ENCODE measurements at regions not wholly inside any gene's neighbourhood (a gene's known extent, or its start where the extent isn't known, plus 50 kb on each side); places are given as distances from the start of the nearest gene placed in this dataset.

DNA sequence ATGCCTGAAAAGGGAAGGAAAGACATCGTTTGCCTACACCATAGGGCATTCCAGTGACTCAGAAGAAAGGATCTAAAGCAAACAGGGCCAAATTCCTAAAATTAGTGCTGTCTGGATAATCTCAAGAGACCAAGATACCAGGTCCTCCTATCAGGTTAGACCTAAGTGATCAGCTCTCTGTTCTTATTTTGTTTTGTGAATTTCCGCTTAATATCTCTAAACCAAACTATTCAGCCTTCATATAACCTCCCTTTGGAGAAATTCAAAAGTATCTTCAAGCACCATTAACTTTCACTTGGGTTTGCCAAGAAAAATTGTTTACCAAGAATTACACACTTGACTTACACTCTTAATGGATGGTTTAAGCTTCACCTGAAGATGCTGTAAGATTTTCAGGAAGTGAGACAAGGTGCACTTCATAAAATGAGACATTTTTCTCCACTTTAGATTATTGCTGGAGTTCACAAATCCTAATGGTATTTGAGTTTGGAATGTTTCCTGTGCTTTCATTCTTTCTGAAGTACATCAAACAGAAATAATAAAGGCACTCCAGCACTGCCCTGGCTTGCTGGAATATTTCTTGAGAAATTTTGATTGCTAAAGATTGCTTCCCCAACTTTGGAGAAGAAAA is 376.1 kb downstream of the LMO7 start:
- Histone ChIP-seq H3K4me1 (ENCODE audit: control insufficient read depth, insufficient read depth, low read length) (peaks cover 5% of the 10 kb centered on the region), H3K27ac (ENCODE audit: low read length) (no peak overlapping the region), H3K27me3 (ENCODE audit: control insufficient read depth, insufficient read depth) (no peaks in the 10 kb centered on the region), H3K4me3 (ENCODE audit: low read length) (no peak overlapping the region), H3K9me3 (ENCODE audit: control insufficient read depth, low read length) (no peaks in the 10 kb centered on the region)
- DNase-seq (no peak), ATAC-seq (no peak)
- intact Hi-C loops (cut with DNase I), result loop anchor here in 1 of 4 donors (10.0 kb wide), 1 partner anchor 127 kb away; no protein-coding TSS in a partner anchor
- WGBS, result 46% methylated on average over 2 of the region's 2 CpGs

GRCh38 chr13:76009267-76009890 is 373.2 kb downstream of the LMO7 start:
- H3K27me3 ChIP-seq (ENCODE audit: control insufficient read depth, insufficient read depth), result no peaks in the 10 kb centered on the region
- no peak overlapping the region for H3K4me3 ChIP-seq (ENCODE audit: low read length)
- DNase-seq, result no peak
- no peak overlapping the region for H3K27ac ChIP-seq (ENCODE audit: low read length)
- no peak for ATAC-seq
- intact Hi-C loops (cut with DNase I), result no loop called here
- H3K9me3 ChIP-seq (ENCODE audit: control insufficient read depth, low read length), result no peaks in the 10 kb centered on the region
- 84% methylated on average over 2 of the region's 2 CpGs for WGBS
- peaks cover 3% of the 10 kb centered on the region for H3K4me1 ChIP-seq (ENCODE audit: control insufficient read depth, insufficient read depth, low read length)

GRCh38 chr13:76004416-76004815 is 368.3 kb downstream of the LMO7 start:
- DNase-seq, result no peak
- intact Hi-C loops (cut with DNase I), result no loop called here
- WGBS, result 78% methylated on average over 2 of the region's 2 CpGs
- no peak overlapping the region for H3K27ac ChIP-seq (ENCODE audit: low read length)
- no peak for ATAC-seq
- H3K4me1 ChIP-seq (ENCODE audit: control insufficient read depth, insufficient read depth, low read length), result no peaks in the 10 kb centered on the region
- no peaks in the 10 kb centered on the region for H3K27me3 ChIP-seq (ENCODE audit: control insufficient read depth, insufficient read depth)
- H3K9me3 ChIP-seq (ENCODE audit: control insufficient read depth, low read length), result no peaks in the 10 kb centered on the region
- no peak overlapping the region for H3K4me3 ChIP-seq (ENCODE audit: low read length)

DNA sequence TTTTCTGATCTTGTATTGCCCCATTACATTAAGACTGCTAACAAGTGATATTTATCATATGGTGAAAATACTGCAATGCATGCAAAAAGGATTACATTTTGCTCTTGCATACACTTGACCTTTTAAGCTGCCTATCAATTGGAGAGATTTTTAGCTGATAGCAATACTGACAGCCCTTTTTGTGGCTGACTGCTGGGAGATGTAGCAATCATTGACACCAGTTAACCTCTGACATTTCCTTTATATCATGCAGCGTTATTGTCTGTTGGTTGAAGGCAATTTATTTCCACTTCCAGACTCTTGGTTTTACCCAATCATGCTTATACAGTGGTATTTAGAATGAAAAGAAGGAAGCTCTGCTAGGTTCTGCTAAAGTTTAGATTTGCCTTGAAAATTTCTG is 364.0 kb downstream of the LMO7 start:
- Histone ChIP-seq H3K27me3 (ENCODE audit: control insufficient read depth, insufficient read depth) (no peaks in the 10 kb centered on the region), H3K4me3 (ENCODE audit: low read length) (no peak overlapping the region), H3K9me3 (ENCODE audit: control insufficient read depth, low read length) (no peaks in the 10 kb centered on the region), H3K27ac (ENCODE audit: low read length) (no peak overlapping the region), H3K4me1 (ENCODE audit: control insufficient read depth, insufficient read depth, low read length) (no peaks in the 10 kb centered on the region)
- ATAC-seq (no peak), DNase-seq (no peak)
- intact Hi-C loops (cut with DNase I), result no loop called here
- 23% methylated on average over 1 of the region's 1 CpG for WGBS

- Histone ChIP-seq H3K4me1 (ENCODE audit: control insufficient read depth, insufficient read depth, low read length) (no peaks in the 10 kb centered on the region), H3K9me3 (ENCODE audit: control insufficient read depth, low read length) (no peaks in the 10 kb centered on the region), H3K4me3 (ENCODE audit: low read length) (no peak overlapping the region), H3K27me3 (ENCODE audit: control insufficient read depth, insufficient read depth) (no peaks in the 10 kb centered on the region), H3K27ac (ENCODE audit: low read length) (no peak overlapping the region)
- no peak for ATAC-seq
- 88% methylated on average over 2 of the region's 2 CpGs for WGBS
- intact Hi-C loops (cut with DNase I), result no loop called here
- DNase-seq, result no peak
Observed at GRCh38 chr13:75996582-75996981, 360.5 kb downstream of the LMO7 start.

- no peaks in the 10 kb centered on the region for H3K27me3 ChIP-seq (ENCODE audit: control insufficient read depth, insufficient read depth)
- no peak overlapping the region for H3K4me3 ChIP-seq (ENCODE audit: low read length)
- H3K4me1 ChIP-seq (ENCODE audit: control insufficient read depth, insufficient read depth, low read length), result no peaks in the 10 kb centered on the region
- intact Hi-C loops (cut with DNase I), result no loop called here
- no peak overlapping the region for H3K27ac ChIP-seq (ENCODE audit: low read length)
- WGBS, result 92% methylated on average over 2 of the region's 2 CpGs
- ATAC-seq (no peak), DNase-seq (no peak)
- no peaks in the 10 kb centered on the region for H3K9me3 ChIP-seq (ENCODE audit: control insufficient read depth, low read length)
Observed at GRCh38 chr13:75995966-75996365, 359.8 kb downstream of the LMO7 start.

- DNase-seq (no peak), ATAC-seq (no peak)
- Histone ChIP-seq H3K9me3 (ENCODE audit: control insufficient read depth, low read length) (no peaks in the 10 kb centered on the region), H3K27me3 (ENCODE audit: control insufficient read depth, insufficient read depth) (no peaks in the 10 kb centered on the region), H3K27ac (ENCODE audit: low read length) (no peak overlapping the region), H3K4me3 (ENCODE audit: low read length) (no peak overlapping the region), H3K4me1 (ENCODE audit: control insufficient read depth, insufficient read depth, low read length) (no peaks in the 10 kb centered on the region)
- WGBS, result 93% methylated on average over 8 of the region's 8 CpGs
- intact Hi-C loops (cut with DNase I), result no loop called here
Observed at GRCh38 chr13:75993823-75994222, 357.7 kb downstream of the LMO7 start.

- 43% methylated on average over 3 of the region's 3 CpGs for WGBS
- H3K9me3 ChIP-seq (ENCODE audit: control insufficient read depth, low read length), result no peaks in the 10 kb centered on the region
- no peak overlapping the region for H3K4me3 ChIP-seq (ENCODE audit: low read length)
- intact Hi-C loops (cut with DNase I), result no loop called here
- no peak for ATAC-seq
- no peak overlapping the region for H3K27ac ChIP-seq (ENCODE audit: low read length)
- no peaks in the 10 kb centered on the region for H3K27me3 ChIP-seq (ENCODE audit: control insufficient read depth, insufficient read depth)
- DNase-seq, result no peak
- H3K4me1 ChIP-seq (ENCODE audit: control insufficient read depth, insufficient read depth, low read length), result no peaks in the 10 kb centered on the region
Observed at GRCh38 chr13:75993241-75993640, 357.1 kb downstream of the LMO7 start.

GRCh38 chr13:75986818-75987217 is 350.7 kb downstream of the LMO7 start:
- no peak for DNase-seq
- 81% methylated on average over 1 of the region's 1 CpG for WGBS

DNA sequence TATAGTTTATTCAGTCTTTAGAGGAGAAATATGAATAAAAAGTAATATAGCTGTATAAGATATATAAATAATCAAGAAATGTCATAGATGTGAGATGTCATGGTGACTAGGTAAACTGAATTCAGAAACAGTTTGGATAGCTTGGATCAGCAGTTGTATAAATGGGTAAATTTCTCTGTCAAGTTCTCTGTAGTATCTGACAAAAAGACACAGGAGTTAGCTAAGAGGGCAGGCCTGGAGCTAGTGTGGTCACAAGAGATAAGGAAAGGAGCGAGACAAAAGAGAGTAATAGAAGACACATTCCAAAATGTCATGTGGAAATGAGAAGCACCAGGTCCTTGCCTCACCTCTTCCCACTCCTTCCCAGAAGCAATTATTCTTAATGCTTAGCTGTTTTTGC is 349.0 kb downstream of the LMO7 start:
- WGBS, result 50% methylated on average over 1 of the region's 1 CpG
- intact Hi-C loops (cut with DNase I), result no loop called here
- H3K27me3 ChIP-seq (ENCODE audit: control insufficient read depth, insufficient read depth), result no peaks in the 10 kb centered on the region
- no peaks in the 10 kb centered on the region for H3K9me3 ChIP-seq (ENCODE audit: control insufficient read depth, low read length)
- H3K4me3 ChIP-seq (ENCODE audit: low read length), result no peak overlapping the region
- DNase-seq (no peak), ATAC-seq (no peak)
- no peak overlapping the region for H3K27ac ChIP-seq (ENCODE audit: low read length)
- no peaks in the 10 kb centered on the region for H3K4me1 ChIP-seq (ENCODE audit: control insufficient read depth, insufficient read depth, low read length)

More at GRCh38 chr13:75986818-75987217, 350.7 kb downstream of the LMO7 start:
- H3K9me3 ChIP-seq (ENCODE audit: control insufficient read depth, low read length), result no peaks in the 10 kb centered on the region
- H3K4me3 ChIP-seq (ENCODE audit: low read length), result no peak overlapping the region
- intact Hi-C loops (cut with DNase I), result no loop called here
- H3K4me1 ChIP-seq (ENCODE audit: control insufficient read depth, insufficient read depth, low read length), result no peaks in the 10 kb centered on the region
- no peak for ATAC-seq
- no peaks in the 10 kb centered on the region for H3K27me3 ChIP-seq (ENCODE audit: control insufficient read depth, insufficient read depth)
- H3K27ac ChIP-seq (ENCODE audit: low read length), result no peak overlapping the region

- ATAC-seq (no peak), DNase-seq (no peak)
- Histone ChIP-seq H3K4me1 (ENCODE audit: control insufficient read depth, insufficient read depth, low read length) (no peaks in the 10 kb centered on the region), H3K27me3 (ENCODE audit: control insufficient read depth, insufficient read depth) (no peaks in the 10 kb centered on the region), H3K27ac (ENCODE audit: low read length) (no peak overlapping the region), H3K9me3 (ENCODE audit: control insufficient read depth, low read length) (no peaks in the 10 kb centered on the region), H3K4me3 (ENCODE audit: low read length) (no peak overlapping the region)
- intact Hi-C loops (cut with DNase I), result no loop called here
Observed at GRCh38 chr13:75978818-75979217, 342.7 kb downstream of the LMO7 start.
